GM23248 (cell line): ENCODE measurements at regions not wholly inside any gene's neighbourhood (a gene's known extent, or its start where the extent isn't known, plus 50 kb on each side); places are given as distances from the start of the nearest gene placed in this dataset.

Experiments
- EZH2 ChIP-seq: fragments of 200-600 bp; sonication (generic); IDR thresholded peaks from 2 replicates; pipeline ENCODE4 v1.6.1; 2018; ENCODE audit warnings: antibody characterized with exemption, mild to moderate bottlenecking; ENCODE audit not compliant: insufficient read depth, poor library complexity, severe bottlenecking
- EZH2phosphoT487 ChIP-seq: fragments of 200-600 bp; sonication (generic); IDR thresholded peaks from 2 replicates; pipeline ENCODE4 v1.6.1; 2018; ENCODE audit warnings: antibody characterized with exemption, moderate library complexity, mild to moderate bottlenecking, low read depth; ENCODE audit not compliant: insufficient read depth

GRCh38 chr13:22538400-22538799, 642.4 kb upstream of the SGCG start:
- TF ChIP-seq EZH2phosphoT487, result no peak
- no peak for TF ChIP-seq EZH2
